Muscle of arm (tissue), 1 donor: ENCODE measurements at regions not wholly inside any gene's neighbourhood (a gene's known extent, or its start where the extent isn't known, plus 50 kb on each side); places are given as distances from the start of the nearest gene placed in this dataset.

Experiments used
- DNase-seq: peaks from one replicate; pipeline ENCODE4 v3.0.0-alpha.2; 2013

DNA sequence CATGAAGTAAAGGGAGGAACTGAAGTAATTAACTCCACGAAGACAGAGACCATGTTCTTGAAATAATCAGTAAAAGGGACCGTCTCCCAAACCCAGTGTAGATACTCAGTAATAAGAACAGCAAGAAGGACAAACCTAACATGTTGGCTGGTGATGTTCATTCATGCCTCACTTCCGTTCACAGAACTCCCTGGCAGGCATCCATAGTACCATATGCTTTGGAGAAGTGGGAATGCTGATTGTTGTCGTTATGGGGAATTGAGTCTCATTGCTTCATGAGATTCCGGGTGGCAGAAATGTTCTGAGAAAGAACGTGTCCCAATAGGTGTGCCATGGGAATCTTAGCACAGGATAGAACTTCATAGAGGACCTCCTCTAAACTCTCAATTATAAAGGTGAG lies 452.3 kb downstream of the ZSWIM6 start:
- no peak for DNase-seq

DNA sequence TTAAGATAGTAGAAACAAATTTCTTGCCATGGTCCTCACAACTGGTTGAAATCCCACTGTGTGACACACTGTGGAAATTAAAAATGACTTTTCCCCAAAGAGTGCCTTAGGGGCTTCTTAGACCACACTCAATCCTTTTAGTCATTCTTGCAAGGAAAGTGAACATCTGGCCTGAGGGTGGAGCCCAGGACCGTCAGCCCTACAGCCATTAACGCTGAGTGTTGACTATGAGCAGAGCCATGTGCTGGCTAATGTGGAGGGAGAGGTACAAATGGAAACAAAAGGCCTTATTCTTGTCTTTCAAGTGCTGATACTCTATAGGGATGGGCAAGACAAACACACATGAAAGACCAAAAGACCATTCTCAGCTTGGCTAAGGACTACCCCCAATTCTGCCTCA lies 456.5 kb downstream of the ZSWIM6 start:
- no peak for DNase-seq

DNA sequence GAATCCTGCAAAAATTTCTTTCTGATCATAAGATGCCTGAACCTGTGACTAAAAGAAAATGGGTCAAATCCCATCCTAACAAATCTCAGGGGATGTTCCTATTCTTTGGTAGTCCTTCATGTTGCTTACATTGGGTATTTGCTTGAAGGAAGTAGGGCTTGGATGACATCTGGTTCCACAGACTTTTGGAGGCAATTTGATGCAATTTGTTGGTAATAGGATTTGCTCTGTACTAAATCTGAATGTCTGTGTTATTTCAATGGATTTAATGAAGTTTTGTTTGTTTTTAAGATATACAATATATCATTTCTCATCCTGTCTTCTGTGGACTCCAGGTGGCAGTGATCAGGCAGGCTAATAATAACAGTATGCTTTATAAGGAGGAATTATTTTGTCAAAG lies 457.9 kb downstream of the ZSWIM6 start:
- no peak for DNase-seq

DNA sequence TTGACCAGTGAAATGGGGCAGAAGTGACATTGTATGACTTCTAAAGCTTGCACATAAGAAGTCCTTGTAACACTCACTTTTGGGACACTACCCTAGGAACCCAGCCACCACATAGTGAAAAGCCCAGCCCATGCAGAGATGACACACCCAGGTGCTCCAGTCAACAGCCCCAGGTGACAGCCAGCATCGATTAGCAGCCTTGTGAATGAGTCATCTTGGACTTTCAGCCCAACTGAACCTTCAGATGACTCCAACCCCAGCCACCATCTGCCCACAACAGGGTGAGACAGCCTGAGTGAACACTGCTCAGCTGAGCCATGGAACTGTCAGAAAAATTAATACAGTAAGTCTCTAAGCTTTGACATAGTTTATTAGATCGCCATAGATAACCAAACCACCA lies 458.6 kb downstream of the ZSWIM6 start:
- no peak for DNase-seq

DNA sequence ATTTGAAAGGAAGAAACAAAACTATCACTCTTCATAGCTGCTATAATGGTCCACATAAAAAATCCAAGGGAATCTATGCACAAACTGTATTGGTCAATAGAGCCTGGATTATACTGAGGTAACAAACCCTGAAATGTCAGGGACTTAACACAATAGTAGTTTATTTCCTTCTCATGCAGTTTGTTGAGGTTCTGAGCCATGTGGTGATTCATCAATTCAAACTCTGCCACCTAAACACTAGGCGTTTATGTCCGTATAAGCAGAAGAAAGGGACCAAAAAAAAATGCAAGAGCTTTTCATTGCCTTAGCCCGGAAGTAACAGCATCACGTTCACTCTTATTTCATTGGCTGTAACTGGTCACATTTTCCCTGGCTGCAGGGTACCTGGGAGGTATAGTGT lies 464.7 kb downstream of the ZSWIM6 start:
- DNase-seq, result no peak

DNA sequence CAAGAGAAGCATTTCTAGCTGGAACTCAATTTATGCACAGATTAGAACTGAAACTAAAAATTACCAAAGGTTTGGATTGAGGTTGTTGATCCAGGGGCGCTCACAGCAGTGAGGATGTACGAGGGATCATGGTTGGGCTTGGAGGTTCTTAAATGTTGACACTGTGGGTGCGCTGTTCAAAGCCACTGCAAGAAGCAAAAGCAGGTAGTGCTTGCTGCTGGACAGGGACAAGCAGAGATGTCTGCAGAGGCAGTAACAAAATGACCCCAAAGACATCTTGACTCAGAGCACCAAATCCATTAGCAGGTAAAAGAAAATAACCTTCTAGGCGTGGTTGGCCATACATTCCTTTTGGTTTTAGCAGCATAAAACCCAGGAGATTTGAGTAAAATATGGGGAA lies 468.4 kb downstream of the ZSWIM6 start:
- DNase-seq, result no peak

DNA sequence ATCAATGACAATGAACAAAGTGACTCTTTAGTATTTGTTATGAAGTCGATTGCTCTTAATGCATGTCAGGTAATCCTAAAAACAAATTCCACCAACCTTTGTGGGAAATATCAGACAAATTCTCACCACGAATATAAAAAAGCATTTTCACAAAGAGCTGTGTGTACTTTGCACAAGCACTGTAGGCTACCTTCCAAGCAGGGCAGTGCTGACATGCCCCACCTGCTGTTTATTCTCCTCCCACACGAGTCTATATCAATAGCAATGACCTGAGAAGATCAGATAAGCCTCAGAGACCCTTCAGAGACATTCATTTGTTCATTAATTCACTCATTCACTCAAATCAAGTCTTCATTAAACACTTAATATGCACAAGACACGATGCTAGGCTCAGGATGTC lies 469.1 kb downstream of the ZSWIM6 start:
- DNase-seq, result no peak

DNA sequence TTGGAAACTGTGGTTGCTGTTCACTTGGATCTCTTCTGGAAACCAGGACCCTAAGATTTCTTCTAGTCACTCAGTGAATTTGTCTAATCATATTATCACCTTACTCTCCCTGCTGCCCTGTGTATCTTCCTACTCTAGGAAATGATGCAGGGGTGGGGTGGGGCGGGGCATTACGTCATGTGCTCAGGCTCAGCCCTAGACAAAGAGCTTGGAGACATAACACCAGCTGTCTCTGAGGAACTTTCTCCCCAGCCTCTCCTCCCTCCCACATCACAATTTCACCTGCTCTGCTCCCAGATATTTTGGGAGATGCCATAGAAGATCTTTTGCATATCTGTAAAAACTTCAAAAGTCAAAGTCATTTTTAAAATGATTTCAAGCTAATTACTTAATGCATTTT lies 470.4 kb downstream of the ZSWIM6 start:
- no peak for DNase-seq

DNA sequence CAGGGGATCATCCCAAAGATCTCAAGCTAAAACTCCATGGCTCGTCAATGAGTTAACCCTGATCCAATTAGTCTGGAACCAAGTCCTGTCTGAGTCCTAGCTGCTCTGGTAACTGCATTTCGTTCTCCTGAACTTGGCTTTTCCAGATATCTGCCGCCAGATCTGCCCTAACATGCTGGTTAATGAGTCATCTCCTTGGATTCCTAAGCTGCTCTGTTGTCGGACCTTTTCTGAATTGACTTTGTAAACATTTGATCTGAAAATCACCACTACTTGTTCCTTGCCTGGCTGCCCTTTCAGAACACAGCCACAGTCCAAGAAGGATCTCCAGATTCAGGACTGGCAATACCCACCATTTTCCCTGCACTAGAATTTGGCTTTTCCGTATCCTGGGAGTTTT lies 473.0 kb downstream of the ZSWIM6 start:
- no peak for DNase-seq

DNA sequence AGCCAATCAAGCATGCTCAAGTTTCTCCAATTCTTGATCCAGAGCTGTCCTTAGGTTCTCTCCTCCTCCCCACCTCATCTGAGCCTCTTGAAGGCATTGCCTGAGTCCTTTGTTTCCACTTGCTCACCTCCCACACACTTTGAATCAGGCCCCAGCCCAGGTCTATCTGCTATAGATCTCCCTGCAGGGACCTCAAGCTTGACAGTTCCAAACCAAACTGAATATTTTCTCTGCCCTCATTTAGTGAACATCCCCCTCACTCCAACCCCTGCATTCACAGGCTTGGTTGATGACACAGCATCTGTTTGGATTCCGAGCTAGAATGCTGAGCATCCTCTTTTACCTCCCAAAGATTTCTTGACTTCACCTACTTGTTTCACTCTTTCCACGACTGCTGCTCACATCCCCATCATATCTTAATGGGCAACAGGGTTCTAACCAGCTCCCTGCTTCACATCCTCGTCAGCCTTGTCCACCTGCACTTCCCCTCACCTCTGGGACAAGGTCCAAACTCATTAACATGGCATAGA lies 474.5 kb downstream of the ZSWIM6 start:
- DNase-seq, result no peak

DNA sequence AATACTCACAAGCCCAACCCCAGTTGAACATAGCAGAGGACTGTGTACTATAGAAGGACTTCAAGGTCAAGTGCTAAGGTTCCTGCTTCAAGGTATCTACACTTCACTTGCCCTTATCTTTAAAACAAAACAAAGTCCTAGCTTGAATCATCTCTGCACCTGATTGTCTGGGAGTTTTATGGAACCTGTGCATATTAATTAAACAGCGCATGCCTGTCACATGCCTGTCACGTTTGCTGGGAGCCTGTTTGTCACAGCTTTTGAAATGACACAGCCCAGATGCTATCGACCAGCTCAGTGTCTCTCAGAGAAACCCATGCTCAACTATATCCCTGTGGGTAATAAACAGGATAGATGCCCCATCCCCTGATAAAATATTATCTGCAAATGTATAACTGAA lies 476.0 kb downstream of the ZSWIM6 start:
- DNase-seq, result no peak

DNA sequence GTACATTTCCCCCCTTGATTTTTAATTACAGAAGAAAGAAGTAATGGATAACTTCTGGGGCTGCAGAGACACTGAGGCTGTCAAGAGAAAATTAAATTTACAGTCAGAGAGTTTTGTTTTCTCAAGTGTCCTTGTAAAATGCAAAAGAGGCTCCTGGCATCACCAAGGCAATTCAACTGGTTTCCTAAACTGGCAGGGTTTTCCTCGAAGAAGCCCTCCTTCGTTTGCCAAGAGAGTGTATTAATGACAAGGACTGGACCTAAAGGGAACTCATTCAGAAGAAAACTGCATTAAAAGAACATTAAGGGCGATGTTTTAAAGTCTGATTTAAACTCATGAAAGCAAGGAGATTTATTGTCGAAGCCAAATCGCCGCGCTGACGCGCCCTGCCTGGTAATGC lies 476.9 kb downstream of the ZSWIM6 start:
- DNase-seq, result no peak

DNA sequence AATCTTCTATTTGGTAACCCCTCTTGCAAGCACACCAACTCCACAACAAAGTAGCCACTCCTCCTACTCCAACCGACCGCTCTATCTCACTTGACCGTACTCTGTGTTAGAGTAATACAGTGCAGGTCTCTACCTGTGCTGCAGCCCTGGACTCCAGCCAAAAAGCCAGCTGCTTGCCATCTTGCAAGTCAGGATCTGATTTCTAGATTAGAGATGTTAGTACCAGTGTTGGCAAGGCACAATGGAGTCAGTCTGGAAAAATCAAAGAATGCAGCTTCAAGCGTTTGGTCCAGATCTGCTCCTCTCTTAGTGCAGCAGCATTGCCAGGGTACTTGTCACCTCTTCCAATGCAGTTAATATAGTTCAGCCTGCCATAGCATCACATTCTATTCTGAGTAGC lies 477.6 kb downstream of the ZSWIM6 start:
- DNase-seq, result no peak

DNA sequence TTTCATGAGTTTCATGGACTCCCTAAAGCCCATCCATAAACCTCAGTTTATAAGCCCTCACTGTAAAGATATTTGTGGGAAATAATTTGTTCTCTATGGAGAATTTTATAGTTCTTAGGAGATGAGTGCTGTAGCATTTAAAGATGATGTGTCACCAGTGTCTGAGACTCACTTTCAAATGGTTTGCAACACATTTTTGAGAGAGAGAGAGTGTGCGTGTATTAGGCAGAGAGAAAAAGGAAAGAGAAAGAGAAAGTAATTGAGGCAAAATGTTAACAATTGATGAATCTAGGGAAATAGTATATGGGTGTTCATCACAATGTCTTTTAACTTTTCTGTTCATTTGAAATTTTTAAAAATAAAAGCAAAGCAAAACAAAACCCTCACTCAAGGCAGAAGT lies 479.0 kb downstream of the ZSWIM6 start:
- DNase-seq, result no peak

DNA sequence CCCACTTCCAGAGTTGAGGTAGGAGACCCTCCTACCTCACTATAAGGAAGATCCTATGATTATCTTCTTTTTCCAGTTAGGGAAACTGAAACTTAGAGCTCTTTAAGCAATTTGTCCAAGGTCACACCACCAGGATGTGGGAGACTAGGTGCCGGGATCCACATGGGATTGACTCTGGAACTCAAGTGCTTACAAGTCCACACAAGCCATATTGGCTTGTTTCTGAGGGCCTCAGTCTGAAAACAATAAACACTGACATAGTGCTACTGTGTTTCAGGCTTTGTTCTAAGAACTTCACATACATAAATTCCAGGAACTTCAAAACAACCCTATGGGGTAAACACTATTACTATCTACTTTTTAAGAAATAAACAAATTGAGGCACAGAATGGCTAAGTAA lies 481.3 kb downstream of the ZSWIM6 start:
- DNase-seq, result no peak

DNA sequence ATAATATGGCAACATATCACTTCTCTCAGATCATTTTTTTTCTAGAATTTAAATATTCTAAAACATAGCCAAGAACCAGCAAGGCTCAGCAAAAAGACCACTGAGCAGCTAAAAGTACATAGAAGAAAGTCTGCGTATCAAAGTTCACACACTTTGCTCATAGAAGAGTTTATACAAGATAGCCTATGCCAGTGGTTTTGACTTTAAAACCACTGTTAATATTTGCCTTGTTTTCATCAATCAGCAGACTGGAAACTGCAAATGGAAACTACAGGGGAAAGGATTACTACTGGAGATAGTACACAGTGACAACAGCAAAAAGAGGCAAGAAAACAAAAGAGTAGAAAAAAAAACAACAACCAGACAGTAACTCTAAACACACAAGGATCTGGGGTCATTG lies 483.3 kb downstream of the ZSWIM6 start:
- no peak for DNase-seq

DNA sequence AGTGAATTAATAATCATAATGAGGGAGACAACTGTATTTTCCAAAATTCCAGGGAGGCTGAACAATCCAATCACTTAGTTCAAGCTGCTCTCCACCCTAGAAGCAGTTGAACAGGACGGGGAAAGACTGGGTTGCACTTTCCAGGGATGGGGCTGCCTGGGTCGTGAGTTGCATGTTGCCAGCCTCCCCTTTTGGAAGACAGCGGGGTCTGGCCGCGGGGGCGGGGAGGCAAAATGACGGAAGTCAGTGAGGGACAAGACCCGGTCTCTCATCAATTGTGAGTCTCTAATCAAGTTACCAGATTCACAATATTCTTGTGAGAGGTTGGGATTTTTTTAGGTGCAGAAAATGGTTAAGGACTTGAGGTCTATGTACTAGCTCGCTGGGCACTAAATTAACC lies 484.1 kb downstream of the ZSWIM6 start:
- no peak for DNase-seq

DNA sequence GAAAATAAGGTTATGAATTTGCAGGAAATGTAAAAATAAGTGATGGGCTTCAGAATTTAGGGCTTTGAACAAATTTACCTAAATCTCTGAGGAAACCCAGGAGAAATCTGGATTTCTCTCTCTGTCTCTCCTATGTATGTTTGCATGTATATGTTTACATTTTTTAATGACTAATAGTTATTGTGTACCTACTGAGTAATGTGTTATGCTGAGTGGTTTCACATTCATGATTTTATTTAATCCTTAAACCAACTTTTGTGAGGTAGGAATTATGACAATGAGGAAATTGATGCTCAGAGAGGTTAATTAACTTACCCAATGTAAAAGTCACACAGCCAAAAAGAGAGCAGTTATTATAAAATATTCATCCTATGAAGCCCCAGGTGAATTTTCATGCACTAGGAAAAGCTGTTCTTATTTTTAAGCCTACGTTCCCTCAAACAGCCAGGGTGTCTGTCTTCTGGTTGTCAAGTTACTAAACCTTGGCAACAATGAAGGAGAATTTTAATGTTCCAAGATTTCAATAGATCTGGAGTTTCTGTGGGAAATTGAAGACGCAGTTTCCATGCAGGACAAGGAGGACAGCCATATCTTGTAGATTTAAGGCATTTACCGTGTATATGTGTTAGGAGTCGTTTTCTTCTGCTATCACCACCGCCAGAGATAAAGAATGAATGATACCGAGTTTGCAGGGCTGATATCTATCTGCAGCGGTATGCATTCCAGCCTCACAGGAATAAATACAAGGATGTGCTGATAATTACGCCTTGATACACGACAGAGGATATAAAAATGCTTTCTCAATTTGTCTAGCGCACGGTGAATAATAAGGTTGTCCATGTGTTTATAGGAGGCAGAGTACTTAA lies 484.8 kb downstream of the ZSWIM6 start:
- DNase-seq, result no peak

DNA sequence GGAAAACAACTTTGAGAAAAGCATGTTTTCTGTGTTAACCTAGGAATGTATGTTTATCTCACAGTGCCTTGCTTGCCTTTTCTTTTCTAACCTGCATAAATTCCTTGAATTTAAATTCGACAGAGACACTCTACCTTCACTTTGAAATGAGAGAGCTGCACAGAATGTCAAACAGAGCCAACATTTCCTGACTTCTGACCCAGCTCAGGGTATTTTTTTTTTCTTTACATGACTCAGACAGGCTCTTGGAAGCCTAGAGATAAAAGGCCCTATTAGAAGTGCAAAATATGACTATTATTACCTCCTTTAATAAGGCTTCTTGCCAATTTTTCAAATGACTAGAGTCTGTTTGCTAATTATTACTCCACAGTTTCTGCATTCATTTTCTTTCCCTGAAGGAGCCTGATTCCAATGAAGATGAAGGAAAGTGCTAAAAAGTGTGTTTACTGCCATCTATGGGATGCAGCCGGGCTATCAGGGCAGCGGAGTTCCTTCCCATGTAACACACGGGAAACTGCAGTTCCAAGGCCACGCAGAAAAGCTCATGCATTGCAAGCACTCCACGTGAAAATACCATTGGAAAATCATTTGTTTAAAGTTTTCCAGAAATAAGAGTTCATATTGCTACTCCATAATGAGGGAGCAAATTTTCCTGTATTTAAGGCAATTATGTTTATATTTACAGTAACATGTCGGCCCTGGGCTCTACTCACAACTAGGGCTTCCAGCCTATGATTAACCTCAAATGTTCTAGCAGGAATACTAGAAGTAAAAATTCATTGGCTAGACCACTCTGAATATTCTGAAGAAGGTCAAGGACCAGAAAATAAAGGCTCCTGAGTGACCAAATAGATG lies 485.6 kb downstream of the ZSWIM6 start:
- peak; percentile 52 for DNase-seq

DNA sequence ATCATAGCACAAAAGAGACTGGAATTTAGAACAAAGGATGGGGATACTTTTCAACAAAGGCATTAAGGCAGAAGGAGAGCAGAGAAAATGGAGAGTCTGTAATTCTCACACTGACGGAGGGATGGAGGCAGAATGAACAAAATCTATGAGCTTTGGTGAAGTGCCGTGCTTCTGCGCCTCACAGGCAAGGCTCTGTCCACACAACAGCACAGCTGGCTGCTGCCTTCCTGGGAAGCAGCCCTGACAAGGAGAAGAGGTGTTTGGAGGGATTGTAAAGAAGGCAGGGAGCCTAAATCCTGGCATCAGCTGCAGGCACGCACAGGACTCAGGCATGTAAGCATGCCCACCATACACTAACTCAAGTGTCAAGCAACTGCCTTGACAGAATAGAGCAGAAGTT lies 485.2 kb upstream of the KIF2A start:
- no peak for DNase-seq

DNA sequence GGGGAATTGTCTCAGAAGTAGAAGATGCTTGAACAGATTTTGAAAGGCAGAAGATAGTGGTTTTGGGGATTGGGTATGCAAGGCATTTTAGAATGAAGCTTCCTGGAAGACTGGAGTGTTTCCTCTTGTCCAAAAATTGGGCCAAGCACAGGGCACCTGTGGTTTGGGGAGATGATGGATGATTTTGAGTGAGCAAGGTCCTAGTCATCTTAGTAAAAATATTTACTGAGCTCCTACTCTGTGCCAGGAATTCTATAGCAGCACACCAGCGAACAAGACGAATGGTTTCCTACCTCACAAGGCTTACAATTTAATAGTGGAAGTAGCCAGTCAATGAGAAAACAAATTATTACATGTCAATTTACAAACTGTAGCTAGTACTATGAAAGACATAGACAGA lies 484.4 kb upstream of the KIF2A start:
- DNase-seq, result no peak

DNA sequence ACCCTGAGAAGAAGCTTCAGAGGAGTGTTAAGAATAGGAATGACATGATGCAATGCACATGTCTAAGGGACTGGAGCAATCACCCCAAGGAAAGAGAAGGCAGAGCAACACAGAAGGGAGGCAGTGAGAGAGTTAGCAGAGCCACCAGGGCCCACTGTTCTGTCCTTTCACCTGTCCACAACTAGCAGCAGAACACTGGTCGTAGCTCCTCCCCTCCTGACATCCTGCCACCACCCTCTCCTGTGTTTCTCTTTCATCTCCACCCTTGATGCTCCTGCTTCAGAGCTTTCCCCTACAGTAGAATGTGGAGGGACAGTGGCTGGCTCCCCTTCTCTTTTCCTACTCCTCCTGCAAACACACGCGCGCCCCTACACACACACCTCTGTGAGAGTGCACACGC lies 483.4 kb upstream of the KIF2A start:
- no peak for DNase-seq

DNA sequence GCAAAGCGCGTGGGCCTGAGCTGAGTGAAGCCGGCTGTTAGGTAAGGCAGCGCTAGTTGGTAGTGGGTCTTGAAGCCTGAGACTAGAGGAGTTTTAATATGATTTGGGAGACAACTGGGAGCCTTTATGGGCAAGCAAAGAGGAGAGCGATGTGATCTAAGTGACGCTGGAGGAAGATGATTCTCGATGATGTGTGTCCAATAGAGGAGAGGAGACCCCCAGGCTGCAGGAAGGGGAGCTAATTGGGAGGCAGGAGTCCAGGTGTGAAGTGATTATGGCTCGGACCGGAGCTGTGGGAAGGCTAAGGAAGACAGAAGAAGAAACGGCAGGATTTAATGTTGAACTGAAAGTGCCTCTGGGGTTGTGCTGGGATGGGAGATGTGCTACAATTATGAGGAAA lies 482.9 kb upstream of the KIF2A start:
- no peak for DNase-seq
